22Rv1 (cell line): ENCODE measurements at regions not wholly inside any gene's neighbourhood (a gene's known extent, or its start where the extent isn't known, plus 50 kb on each side); places are given as distances from the start of the nearest gene placed in this dataset.

Source experiments
- H3K27ac ChIP-seq: fragments of 450-650 bp; 2 replicates; pipeline ENCODE4 v1.5.1; 2017
- ZFX ChIP-seq: fragments of 450-650 bp; IDR thresholded peaks from 2 replicates; pipeline ENCODE4 v1.6.1; 2017; ENCODE audit warnings: antibody characterized with exemption, borderline replicate concordance
- TF ChIP-seq, protein P1 (sequence below): fragments of 450-650 bp; IDR thresholded peaks from 2 replicates; pipeline ENCODE4 v1.5.1; 2017; ENCODE audit warnings: mild to moderate bottlenecking

DNA sequence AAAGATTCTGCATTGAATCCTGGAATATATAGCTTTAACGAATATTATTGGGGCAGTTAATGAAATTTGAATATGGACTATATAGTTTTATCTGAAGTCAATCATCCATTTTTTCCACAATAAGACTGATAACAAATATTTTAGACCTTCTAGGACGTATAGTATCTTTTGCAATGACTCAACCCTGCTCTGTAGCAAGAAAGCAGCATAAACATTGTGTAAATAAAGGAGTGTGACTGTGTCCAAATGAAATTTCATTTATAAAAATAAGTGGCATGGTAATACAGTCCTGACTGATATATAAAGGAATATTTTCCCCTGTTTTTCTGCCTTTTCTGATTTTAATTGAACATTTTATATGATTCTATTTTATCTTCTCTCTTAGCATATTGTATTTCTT lies 947.7 kb upstream of the SLIT2 start:
- TF ChIP-seq ZFX = no peak
- TF ChIP-seq, protein P1, sequence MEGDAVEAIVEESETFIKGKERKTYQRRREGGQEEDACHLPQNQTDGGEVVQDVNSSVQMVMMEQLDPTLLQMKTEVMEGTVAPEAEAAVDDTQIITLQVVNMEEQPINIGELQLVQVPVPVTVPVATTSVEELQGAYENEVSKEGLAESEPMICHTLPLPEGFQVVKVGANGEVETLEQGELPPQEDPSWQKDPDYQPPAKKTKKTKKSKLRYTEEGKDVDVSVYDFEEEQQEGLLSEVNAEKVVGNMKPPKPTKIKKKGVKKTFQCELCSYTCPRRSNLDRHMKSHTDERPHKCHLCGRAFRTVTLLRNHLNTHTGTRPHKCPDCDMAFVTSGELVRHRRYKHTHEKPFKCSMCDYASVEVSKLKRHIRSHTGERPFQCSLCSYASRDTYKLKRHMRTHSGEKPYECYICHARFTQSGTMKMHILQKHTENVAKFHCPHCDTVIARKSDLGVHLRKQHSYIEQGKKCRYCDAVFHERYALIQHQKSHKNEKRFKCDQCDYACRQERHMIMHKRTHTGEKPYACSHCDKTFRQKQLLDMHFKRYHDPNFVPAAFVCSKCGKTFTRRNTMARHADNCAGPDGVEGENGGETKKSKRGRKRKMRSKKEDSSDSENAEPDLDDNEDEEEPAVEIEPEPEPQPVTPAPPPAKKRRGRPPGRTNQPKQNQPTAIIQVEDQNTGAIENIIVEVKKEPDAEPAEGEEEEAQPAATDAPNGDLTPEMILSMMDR = no peak
- no peak overlapping the region for H3K27ac ChIP-seq

DNA sequence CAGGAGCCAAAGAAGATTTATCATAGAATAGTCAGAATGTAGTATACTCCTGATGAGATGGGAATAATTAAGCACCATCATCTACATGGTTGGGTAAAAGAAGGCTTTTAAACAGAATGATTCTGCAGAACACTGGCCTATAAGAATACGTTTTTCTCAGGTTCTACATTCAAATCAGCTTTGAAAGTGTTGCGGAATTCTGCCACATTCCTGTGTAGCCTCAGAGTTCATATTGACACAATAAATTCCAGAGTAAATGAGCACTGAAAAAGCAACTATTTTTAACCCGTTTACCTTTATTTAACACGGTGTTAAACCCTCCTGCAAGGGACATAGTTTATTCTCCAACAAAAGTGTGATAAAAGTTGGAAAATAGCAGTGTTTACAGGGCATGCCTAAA lies 950.2 kb upstream of the SLIT2 start:
- TF ChIP-seq, protein P1 = no peak
- TF ChIP-seq ZFX = no peak
- H3K27ac ChIP-seq = no peak overlapping the region

DNA sequence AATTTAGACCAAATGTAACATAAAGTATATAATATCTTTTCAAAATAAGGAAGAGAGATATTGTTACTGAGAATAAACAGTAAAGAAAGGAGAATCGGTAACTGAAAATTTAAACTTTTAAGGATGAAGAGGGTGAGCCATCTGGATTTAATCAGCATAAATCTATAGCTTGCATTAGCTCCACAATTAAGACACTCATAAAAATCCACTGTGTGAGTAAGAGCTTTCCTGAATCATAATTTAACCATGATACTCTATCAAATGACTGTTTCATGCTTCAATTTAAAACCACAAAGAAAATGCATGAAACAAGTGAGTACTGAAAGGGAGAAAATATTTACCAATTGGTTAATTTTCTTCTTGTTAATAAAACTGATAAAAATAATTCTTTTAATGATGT lies 951.5 kb upstream of the SLIT2 start:
- H3K27ac ChIP-seq = no peak overlapping the region
- TF ChIP-seq, protein P1 = no peak
- TF ChIP-seq ZFX = no peak

DNA sequence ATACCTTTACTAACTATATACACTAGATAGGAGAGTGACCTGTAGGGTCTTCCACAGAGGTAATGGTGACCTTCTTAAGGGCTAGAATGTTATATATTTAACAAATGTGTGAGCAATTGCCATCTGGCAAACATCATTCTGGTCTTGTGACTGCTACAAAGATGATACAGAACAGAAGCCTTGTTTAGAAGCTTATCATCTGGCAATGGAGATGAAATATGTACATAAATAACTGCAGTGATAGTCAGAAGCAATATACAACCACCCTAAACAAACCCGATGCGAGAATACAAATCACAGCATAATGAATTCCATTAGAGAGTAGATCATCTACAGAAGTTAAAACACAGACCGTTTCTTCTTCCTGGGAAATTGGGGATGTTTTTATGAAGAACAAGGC lies 952.7 kb upstream of the SLIT2 start:
- TF ChIP-seq, protein P1 = no peak
- no peak for TF ChIP-seq ZFX

DNA sequence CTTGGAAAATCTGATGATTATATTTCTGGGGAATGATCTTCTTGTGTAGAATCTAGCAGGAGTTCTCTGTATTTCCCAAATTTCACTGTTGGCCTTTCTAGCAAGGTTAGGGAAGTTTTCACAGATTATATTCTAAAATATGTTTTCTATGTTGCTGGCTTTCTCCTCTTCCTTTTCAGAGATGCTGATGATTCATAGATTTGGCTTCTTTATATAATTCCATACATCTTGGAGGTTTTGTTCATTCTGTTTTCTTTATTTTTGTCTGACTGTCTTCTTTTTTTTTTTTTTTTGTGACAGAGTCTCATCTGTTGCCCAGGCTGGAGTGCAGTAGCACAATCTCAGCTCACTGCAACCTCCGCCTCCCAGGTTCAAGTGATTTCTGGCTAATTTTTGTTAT lies 957.9 kb upstream of the SLIT2 start:
- no peak overlapping the region for H3K27ac ChIP-seq
- TF ChIP-seq ZFX = no peak
- TF ChIP-seq, protein P1 = no peak

More for the DNA sequence above, 952.7 kb upstream of the SLIT2 start:
- no peak overlapping the region for H3K27ac ChIP-seq

DNA sequence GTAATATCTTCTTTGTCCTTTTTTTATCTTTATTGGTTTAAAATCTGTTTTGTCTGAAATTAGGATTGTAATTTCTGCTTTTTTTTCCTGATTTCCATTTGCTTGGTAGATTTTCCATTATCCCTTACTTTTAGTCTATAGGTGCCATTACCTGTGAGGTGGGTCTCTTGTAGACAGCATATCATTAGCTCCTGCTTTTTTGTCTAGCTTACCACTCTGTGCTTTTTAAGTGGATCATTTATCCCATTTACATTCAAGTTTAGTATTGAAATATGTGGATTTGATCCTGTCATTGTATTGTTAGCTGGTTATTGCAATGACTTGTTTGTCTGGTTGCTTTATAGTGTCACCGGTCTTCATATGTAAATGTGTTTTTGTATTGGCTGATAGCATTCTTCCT lies 958.6 kb upstream of the SLIT2 start:
- H3K27ac ChIP-seq = no peak overlapping the region
- TF ChIP-seq, protein P1 = no peak
- no peak for TF ChIP-seq ZFX

DNA sequence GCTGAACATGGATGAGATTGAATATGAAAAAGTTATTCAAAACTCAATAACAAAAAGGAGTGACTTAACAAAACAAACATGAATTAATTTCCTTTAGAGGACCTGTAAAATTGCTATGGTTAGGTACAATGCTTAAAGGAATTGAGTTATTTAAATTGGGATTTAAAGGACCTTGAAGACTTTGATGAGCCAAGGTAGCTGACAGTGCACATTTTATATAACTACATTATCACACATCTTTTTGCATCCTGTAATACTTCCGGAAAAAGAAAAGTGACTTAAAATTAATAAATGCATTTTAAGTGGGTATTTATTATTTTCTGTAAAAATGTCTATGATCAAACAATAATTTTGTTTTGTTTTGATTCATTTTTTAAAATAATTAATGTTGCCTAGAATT lies 964.8 kb upstream of the SLIT2 start:
- H3K27ac ChIP-seq = no peak overlapping the region
- no peak for TF ChIP-seq ZFX
- TF ChIP-seq, protein P1 = no peak
